ENCODE measurements at regions not wholly inside any gene's neighbourhood (a gene's known extent, or its start where the extent isn't known, plus 50 kb on each side); places are given as distances from the start of the nearest gene placed in this dataset.

- no peak overlapping the region for H4K91ac ChIP-seq (ENCODE audit: insufficient read depth, low read depth, low read length)
- WGBS, 2 experiments (ENCODE audit: extremely low coverage in 2 of 2, insufficient read length in 1 of 2): no CpG with 5 or more reads among the region's 2 CpGs
Measured at GRCh38 chrX:55144697-55145096, 55.9 kb downstream of the PAGE2 start.

More at GRCh38 chrX:55144697-55145096, 55.9 kb downstream of the PAGE2 start:
- no peak overlapping the region for H3K18ac ChIP-seq (ENCODE audit: low read depth, low read length)
- dilution Hi-C loops (cut with HindIII; ENCODE audit: low sequenced_read_pairs, unreplicated experiment) (no loop called here), in situ Hi-C loops (cut with MboI; ENCODE audit: low sequenced_read_pairs) (no loop called here), intact Hi-C loops (cut with micrococcal nuclease) (no loop called here)
- H2BK120ac ChIP-seq (ENCODE audit: low read depth, low read length): no peak overlapping the region
- no peak overlapping the region for H2BK5ac ChIP-seq (ENCODE audit: low read depth, low read length, poor library complexity, severe bottlenecking)
- H3K14ac ChIP-seq (replicated peaks; ENCODE audit: low read depth, low read length): no peak overlapping the region
- no peak overlapping the region for H3K4me2 ChIP-seq (ENCODE audit: low read depth, low read length)
- H3K79me1 ChIP-seq (ENCODE audit: low read depth in 1 of 2, low read length in 2 of 2): no peaks in the 10 kb centered on the region
- BruUV-seq (replicated peaks): no TSS peak
- no peaks in the 10 kb centered on the region for H4K20me1 ChIP-seq (ENCODE audit: insufficient read depth, low read length)
- no peak overlapping the region for H4K5ac ChIP-seq (ENCODE audit: low read depth, low read length)
- no peak overlapping the region for H3K56ac ChIP-seq (ENCODE audit: extremely low read depth, insufficient read depth, low read length)
- H2AFZ ChIP-seq (replicated peaks; ENCODE audit: low read length, poor library complexity): no peak overlapping the region
- no peak overlapping the region for H4K8ac ChIP-seq (ENCODE audit: low read depth in 2 of 2, low read length in 2 of 2)
- CTCF ChIA-PET: no interaction called here
- H3K27me3 ChIP-seq (ENCODE audit: control insufficient read depth, insufficient read depth, low read length): no peaks in the 10 kb centered on the region
- DNase-seq (no peak), ATAC-seq (ENCODE audit: low read depth) (no peak)
- H3K4ac ChIP-seq (ENCODE audit: low read depth, low read length): no peak overlapping the region
- no peak overlapping the region for H2AK9ac ChIP-seq (replicated peaks; ENCODE audit: low read depth, low read length, poor library complexity)
- no peaks in the 10 kb centered on the region for H3K36me3 ChIP-seq (ENCODE audit: control insufficient read depth, insufficient read depth, low read length)
- H3K4me3 ChIP-seq (ENCODE audit: insufficient read depth, low read depth, low read length): no peak overlapping the region
- H3K23ac ChIP-seq (ENCODE audit: low read depth, low read length): no peak overlapping the region
- TF ChIP-seq CTCF (conservative IDR thresholded peaks at IDR 0.05; ENCODE audit: low read depth, low read length): no peak
- no peak for TF ChIP-seq POLR2A (IDR thresholded peaks at IDR 0.05; ENCODE audit: low read depth, low read length)
- TF ChIP-seq BHLHE40 (IDR thresholded peaks at IDR 0.05; ENCODE audit: low read depth, low read length): no peak
- no peaks in the 10 kb centered on the region for H3K9me3 ChIP-seq (ENCODE audit: control insufficient read depth, insufficient read depth, low read length)
- H3K4me1 ChIP-seq (ENCODE audit: control insufficient read depth, insufficient read depth, low read length): no peaks in the 10 kb centered on the region
- no peak overlapping the region for H3K9ac ChIP-seq (ENCODE audit: low read depth, low read length)
- no peak overlapping the region for H3K27ac ChIP-seq (ENCODE audit: insufficient read depth, low read length)
- no peak overlapping the region for H2AK5ac ChIP-seq (ENCODE audit: low read depth, low read length)
- no peak overlapping the region for H2BK15ac ChIP-seq (ENCODE audit: low read depth, low read length)
- no peak overlapping the region for H2BK20ac ChIP-seq (ENCODE audit: low read depth, low read length)
- no peaks in the 10 kb centered on the region for H3K9me1 ChIP-seq (ENCODE audit: insufficient read depth, low read length)
- POLR2A ChIA-PET (ENCODE audit: unreplicated experiment): no interaction called here

Measured in IMR-90 (cell line).